ENCODE measurements at regions not wholly inside any gene's neighbourhood (a gene's known extent, or its start where the extent isn't known, plus 50 kb on each side); places are given as distances from the start of the nearest gene placed in this dataset.
"Not testable (repeated sequence)": the region's sequence is repeated elsewhere in the genome, so short reads cannot be mapped to it uniquely, and the experiment has no call there.

GRCh38 chr7:53611043-53611442 is 575.6 kb downstream of the POM121L12 start:
- Histone ChIP-seq H3K4me2 (ENCODE audit: low read depth, low read length) (no peak overlapping the region), H3F3A (ENCODE audit: insufficient read depth, low read length) (no peaks in the 10 kb centered on the region), H3K9ac (ENCODE audit: low read length) (no peak overlapping the region), H4K20me1 (ENCODE audit: insufficient read depth, low read length) (no peaks in the 10 kb centered on the region), H3K4me1 (ENCODE audit: low read length) (no peaks in the 10 kb centered on the region), H3K79me2 (ENCODE audit: low read length) (no peaks in the 10 kb centered on the region), H3K9me2 (replicated peaks; ENCODE audit: insufficient read depth, low read length) (no peaks in the 10 kb centered on the region), H3K36me3 (replicated peaks; ENCODE audit: insufficient read depth, low read length) (no peaks in the 10 kb centered on the region), H3K27me3 (replicated peaks; ENCODE audit: insufficient read depth, low read length) (no peaks in the 10 kb centered on the region), H2AFZ (ENCODE audit: low read length) (no peak overlapping the region), H3K4me3 (ENCODE audit: low read length) (no peak overlapping the region), H3K27ac (ENCODE audit: low read length) (no peak overlapping the region), H3K9me3 (replicated peaks; ENCODE audit: insufficient read depth, low read length) (no peaks in the 10 kb centered on the region)
- no peak for DNase-seq
- TF ChIP-seq EZH2phosphoT487 (IDR thresholded peaks at IDR 0.05; ENCODE audit: low read length) (no peak), EZH2 (optimal IDR thresholded peaks at IDR 0.05; ENCODE audit: low read depth, low read length) (no peak), CTCF (IDR thresholded peaks at IDR 0.05; ENCODE audit: low read length) (no peak)

GRCh38 chr7:53624356-53624755 is 588.9 kb downstream of the POM121L12 start:
- Histone ChIP-seq H3K4me1 (ENCODE audit: low read length) (no peaks in the 10 kb centered on the region), H3K9me2 (replicated peaks; ENCODE audit: insufficient read depth, low read length) (no peaks in the 10 kb centered on the region), H3K4me2 (ENCODE audit: low read depth, low read length) (no peak overlapping the region), H3K79me2 (ENCODE audit: low read length) (no peaks in the 10 kb centered on the region), H4K20me1 (ENCODE audit: insufficient read depth, low read length) (no peaks in the 10 kb centered on the region), H3K27ac (ENCODE audit: low read length) (no peak overlapping the region), H3K36me3 (replicated peaks; ENCODE audit: insufficient read depth, low read length) (no peaks in the 10 kb centered on the region), H3K27me3 (replicated peaks; ENCODE audit: insufficient read depth, low read length) (no peaks in the 10 kb centered on the region), H3K9me3 (replicated peaks; ENCODE audit: insufficient read depth, low read length) (no peaks in the 10 kb centered on the region), H3K9ac (ENCODE audit: low read length) (no peak overlapping the region), H3K4me3 (ENCODE audit: low read length) (no peak overlapping the region), H2AFZ (ENCODE audit: low read length) (no peak overlapping the region), H3F3A (ENCODE audit: insufficient read depth, low read length) (no peaks in the 10 kb centered on the region)
- no peak for DNase-seq
- TF ChIP-seq EZH2phosphoT487 (IDR thresholded peaks at IDR 0.05; ENCODE audit: low read length): no peak
- TF ChIP-seq EZH2 (optimal IDR thresholded peaks at IDR 0.05; ENCODE audit: low read depth, low read length): no peak
- TF ChIP-seq CTCF (IDR thresholded peaks at IDR 0.05; ENCODE audit: low read length): no peak

GRCh38 chr7:53628775-53629174 is 593.3 kb downstream of the POM121L12 start:
- H3K4me1 ChIP-seq (ENCODE audit: low read length): no peaks in the 10 kb centered on the region
- H3K27ac ChIP-seq (ENCODE audit: low read length): no peak overlapping the region
- no peaks in the 10 kb centered on the region for H4K20me1 ChIP-seq (ENCODE audit: insufficient read depth, low read length)
- no peak overlapping the region for H3K9ac ChIP-seq (ENCODE audit: low read length)
- H3K27me3 ChIP-seq (replicated peaks; ENCODE audit: insufficient read depth, low read length): no peaks in the 10 kb centered on the region
- H3K9me3 ChIP-seq (replicated peaks; ENCODE audit: insufficient read depth, low read length): no peaks in the 10 kb centered on the region
- TF ChIP-seq EZH2phosphoT487 (IDR thresholded peaks at IDR 0.05; ENCODE audit: low read length): no peak
- no peak for TF ChIP-seq CTCF (IDR thresholded peaks at IDR 0.05; ENCODE audit: low read length)
- no peak for TF ChIP-seq EZH2 (optimal IDR thresholded peaks at IDR 0.05; ENCODE audit: low read depth, low read length)
- no peak for DNase-seq
- H2AFZ ChIP-seq (ENCODE audit: low read length): no peak overlapping the region
- no peak overlapping the region for H3K4me3 ChIP-seq (ENCODE audit: low read length)
- H3K4me2 ChIP-seq (ENCODE audit: low read depth, low read length): no peak overlapping the region
- no peaks in the 10 kb centered on the region for H3K36me3 ChIP-seq (replicated peaks; ENCODE audit: insufficient read depth, low read length)
- H3K9me2 ChIP-seq (replicated peaks; ENCODE audit: insufficient read depth, low read length): no peaks in the 10 kb centered on the region
- no peaks in the 10 kb centered on the region for H3F3A ChIP-seq (ENCODE audit: insufficient read depth, low read length)
- H3K79me2 ChIP-seq (ENCODE audit: low read length): no peaks in the 10 kb centered on the region

GRCh38 chr7:53635251-53635650 is 599.8 kb downstream of the POM121L12 start:
- H3K4me3 ChIP-seq (ENCODE audit: low read length); H3K27me3 ChIP-seq (replicated peaks; ENCODE audit: insufficient read depth, low read length); H3K27ac ChIP-seq (ENCODE audit: low read length); H4K20me1 ChIP-seq (ENCODE audit: insufficient read depth, low read length); H3K9ac ChIP-seq (ENCODE audit: low read length); H3K4me1 ChIP-seq (ENCODE audit: low read length); H3K9me2 ChIP-seq (replicated peaks; ENCODE audit: insufficient read depth, low read length); H3K9me3 ChIP-seq (replicated peaks; ENCODE audit: insufficient read depth, low read length); H3K4me2 ChIP-seq (ENCODE audit: low read depth, low read length); H3K36me3 ChIP-seq (replicated peaks; ENCODE audit: insufficient read depth, low read length); H3F3A ChIP-seq (ENCODE audit: insufficient read depth, low read length); DNase-seq; H2AFZ ChIP-seq (ENCODE audit: low read length); H3K79me2 ChIP-seq (ENCODE audit: low read length): not testable (repeated sequence)

All from MM.1S (cell line).